ENCODE measurements at regions not wholly inside any gene's neighbourhood (a gene's known extent, or its start where the extent isn't known, plus 50 kb on each side); places are given as distances from the start of the nearest gene placed in this dataset.

DNA sequence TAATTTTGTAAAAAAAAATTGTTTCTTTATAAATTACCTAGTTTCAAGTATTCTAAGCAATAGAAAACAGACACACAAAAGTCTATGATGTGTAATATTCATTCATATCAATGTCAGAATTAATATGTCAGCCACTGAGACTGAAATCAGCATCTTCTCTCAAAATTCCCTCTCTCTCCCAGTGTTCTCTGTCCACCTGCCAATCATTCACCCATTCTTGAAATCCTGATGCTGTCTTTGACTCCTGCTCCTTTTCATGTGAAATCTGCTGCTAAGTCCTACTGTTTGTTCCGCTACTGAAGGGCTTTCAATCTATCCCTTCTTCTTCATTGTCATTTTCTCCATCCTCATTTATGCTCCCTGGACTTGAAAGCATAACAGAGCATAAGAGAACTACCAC, 257.9 kb downstream of the SATB2 start:
- Mint-ChIP-seq H3K36me3 (ENCODE audit: low read depth) (no peaks in the 10 kb centered on the region), H3K27me3 (ENCODE audit: low read depth) (peaks cover 26% of the 10 kb centered on the region), H3K9me3 (ENCODE audit: low read depth) (no peaks in the 10 kb centered on the region), H3K4me3 (ENCODE audit: unreplicated experiment) (no peak overlapping the region), H3K27ac (ENCODE audit: unreplicated experiment) (no peak overlapping the region), H3K4me1 (ENCODE audit: low read depth) (no peaks in the 10 kb centered on the region)
- TF ChIP-seq, protein P1, sequence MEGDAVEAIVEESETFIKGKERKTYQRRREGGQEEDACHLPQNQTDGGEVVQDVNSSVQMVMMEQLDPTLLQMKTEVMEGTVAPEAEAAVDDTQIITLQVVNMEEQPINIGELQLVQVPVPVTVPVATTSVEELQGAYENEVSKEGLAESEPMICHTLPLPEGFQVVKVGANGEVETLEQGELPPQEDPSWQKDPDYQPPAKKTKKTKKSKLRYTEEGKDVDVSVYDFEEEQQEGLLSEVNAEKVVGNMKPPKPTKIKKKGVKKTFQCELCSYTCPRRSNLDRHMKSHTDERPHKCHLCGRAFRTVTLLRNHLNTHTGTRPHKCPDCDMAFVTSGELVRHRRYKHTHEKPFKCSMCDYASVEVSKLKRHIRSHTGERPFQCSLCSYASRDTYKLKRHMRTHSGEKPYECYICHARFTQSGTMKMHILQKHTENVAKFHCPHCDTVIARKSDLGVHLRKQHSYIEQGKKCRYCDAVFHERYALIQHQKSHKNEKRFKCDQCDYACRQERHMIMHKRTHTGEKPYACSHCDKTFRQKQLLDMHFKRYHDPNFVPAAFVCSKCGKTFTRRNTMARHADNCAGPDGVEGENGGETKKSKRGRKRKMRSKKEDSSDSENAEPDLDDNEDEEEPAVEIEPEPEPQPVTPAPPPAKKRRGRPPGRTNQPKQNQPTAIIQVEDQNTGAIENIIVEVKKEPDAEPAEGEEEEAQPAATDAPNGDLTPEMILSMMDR (IDR thresholded peaks at IDR 0.05), result no peak
- no peak for DNase-seq (ENCODE audit: low spot score)

GRCh38 chr2:199197448-199197847, 260.3 kb downstream of the SATB2 start:
- H3K36me3 Mint-ChIP-seq (ENCODE audit: low read depth), result no peaks in the 10 kb centered on the region
- no peak overlapping the region for H3K27ac Mint-ChIP-seq (ENCODE audit: unreplicated experiment)
- TF ChIP-seq, protein P1 (IDR thresholded peaks at IDR 0.05), result no peak
- H3K4me3 Mint-ChIP-seq (ENCODE audit: unreplicated experiment), result no peak overlapping the region
- H3K9me3 Mint-ChIP-seq (ENCODE audit: low read depth), result no peaks in the 10 kb centered on the region
- peaks cover 15% of the 10 kb centered on the region for H3K27me3 Mint-ChIP-seq (ENCODE audit: low read depth)
- no peak for DNase-seq (ENCODE audit: low spot score)
- H3K4me1 Mint-ChIP-seq (ENCODE audit: low read depth), result no peaks in the 10 kb centered on the region

DNA sequence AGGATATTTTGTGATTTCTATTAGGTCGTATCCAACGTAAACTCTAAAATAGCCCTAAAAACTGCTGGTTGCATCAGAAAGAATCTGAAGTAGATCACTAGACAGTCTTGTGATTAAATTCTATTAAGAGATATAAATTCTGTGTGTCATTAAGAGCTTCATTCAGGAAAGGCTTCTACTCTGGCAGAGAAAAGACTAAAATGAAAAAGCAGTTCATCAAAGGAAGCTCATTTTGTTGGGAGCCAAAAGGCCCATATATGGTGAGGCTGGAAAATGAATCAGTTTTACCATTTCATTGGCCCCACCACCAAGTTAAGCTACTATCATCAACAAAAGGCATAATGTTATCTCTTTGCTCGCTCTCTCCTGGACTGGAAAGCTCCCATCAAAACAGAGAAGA, 261.1 kb downstream of the SATB2 start:
- DNase-seq (ENCODE audit: low spot score), result no peak
- Mint-ChIP-seq H3K27me3 (ENCODE audit: low read depth) (peaks cover 15% of the 10 kb centered on the region), H3K4me1 (ENCODE audit: low read depth) (no peaks in the 10 kb centered on the region), H3K27ac (ENCODE audit: unreplicated experiment) (no peak overlapping the region), H3K4me3 (ENCODE audit: unreplicated experiment) (no peak overlapping the region), H3K36me3 (ENCODE audit: low read depth) (no peaks in the 10 kb centered on the region), H3K9me3 (ENCODE audit: low read depth) (no peaks in the 10 kb centered on the region)
- TF ChIP-seq, protein P1 (IDR thresholded peaks at IDR 0.05), result no peak

- no peak for DNase-seq (ENCODE audit: low spot score)
- Mint-ChIP-seq H3K9me3 (ENCODE audit: low read depth) (no peaks in the 10 kb centered on the region), H3K4me1 (ENCODE audit: low read depth) (no peaks in the 10 kb centered on the region), H3K27me3 (ENCODE audit: low read depth) (peaks cover 18% of the 10 kb centered on the region), H3K36me3 (ENCODE audit: low read depth) (no peaks in the 10 kb centered on the region), H3K4me3 (ENCODE audit: unreplicated experiment) (no peak overlapping the region), H3K27ac (ENCODE audit: unreplicated experiment) (no peak overlapping the region)
- TF ChIP-seq, protein P1 (IDR thresholded peaks at IDR 0.05), result no peak
Observed at GRCh38 chr2:199195927-199196502, 261.7 kb downstream of the SATB2 start.

DNA sequence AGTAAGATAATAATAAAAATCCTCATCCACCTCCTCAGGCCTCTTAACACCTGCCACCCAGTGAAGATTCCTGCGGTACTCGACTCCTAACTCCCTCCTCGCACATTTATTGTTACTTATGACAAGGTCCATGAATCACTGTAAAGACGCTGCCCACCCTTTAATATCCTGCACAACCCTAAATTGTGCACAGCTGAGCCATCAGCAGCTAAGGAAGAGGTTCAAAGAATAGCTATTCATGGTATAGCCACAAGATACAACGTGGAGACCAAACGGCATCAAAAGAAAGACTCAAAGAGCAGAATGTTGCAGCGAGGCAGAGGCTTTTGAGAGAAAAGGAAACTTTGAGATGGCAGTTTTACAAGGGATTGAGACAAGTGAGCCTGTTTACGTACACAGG, 266.3 kb downstream of the SATB2 start:
- Mint-ChIP-seq H3K4me3 (ENCODE audit: unreplicated experiment) (no peak overlapping the region), H3K4me1 (ENCODE audit: low read depth) (no peaks in the 10 kb centered on the region), H3K27ac (ENCODE audit: unreplicated experiment) (no peak overlapping the region), H3K9me3 (ENCODE audit: low read depth) (no peaks in the 10 kb centered on the region), H3K27me3 (ENCODE audit: low read depth) (peaks cover 5% of the 10 kb centered on the region), H3K36me3 (ENCODE audit: low read depth) (no peaks in the 10 kb centered on the region)
- DNase-seq (ENCODE audit: low spot score), result no peak
- TF ChIP-seq, protein P1 (IDR thresholded peaks at IDR 0.05), result no peak

All from chondrocyte (in vitro differentiated cells).